Neural progenitor cell (in vitro differentiated cells): ENCODE measurements at regions not wholly inside any gene's neighbourhood (a gene's known extent, or its start where the extent isn't known, plus 50 kb on each side); places are given as distances from the start of the nearest gene placed in this dataset.

Source experiments
- CTCF ChIP-seq: fragments of 200-600 bp; sonication (generic); IDR thresholded peaks from 2 replicates; pipeline ENCODE4 v1.5.1; 2017; ENCODE audit warnings: antibody characterized with exemption, mild to moderate bottlenecking
- EZH2 ChIP-seq: fragments of 200-600 bp; sonication (generic); IDR thresholded peaks from 2 replicates; pipeline ENCODE4 v1.6.1; 2017; ENCODE audit warnings: antibody characterized with exemption, mild to moderate bottlenecking, moderate library complexity
- EZH2phosphoT487 ChIP-seq: fragments of 200-600 bp; sonication (generic); IDR thresholded peaks from 2 replicates; pipeline ENCODE4 v1.6.1; 2017; ENCODE audit warnings: antibody characterized with exemption

- TF ChIP-seq CTCF (no peak), EZH2phosphoT487 (no peak), EZH2 (no peak)
Measured at GRCh38 chr1:60697204-60697994, 385.0 kb upstream of the NFIA start.
